GM18951 (cell line): ENCODE measurements at regions not wholly inside any gene's neighbourhood (a gene's known extent, or its start where the extent isn't known, plus 50 kb on each side); places are given as distances from the start of the nearest gene placed in this dataset.

ENCODE experiments used
- POLR2A ChIP-seq: IDR thresholded peaks from 4 replicates; pipeline ENCODE4 v1.6.1; 2011; ENCODE audit warnings: mild to moderate bottlenecking; ENCODE audit not compliant: insufficient read length, insufficient read depth; ENCODE audit errors: extremely low read depth
- in situ Hi-C: fragments of 300-500 bp; cut with MboI; formaldehyde crosslinking; loops from one replicate; pipeline ENCODE4 v1.12.0; 2022; ENCODE audit warnings: low sequenced_read_pairs, mixed read lengths, inconsistent platforms; ENCODE audit not compliant: unreplicated experiment

GRCh38 chr18:65415098-65415497 is 335.7 kb upstream of the CDH7 start:
- in situ Hi-C loops = no loop called here
- TF ChIP-seq POLR2A = no peak

- in situ Hi-C loops = no loop called here
- TF ChIP-seq POLR2A = no peak
Observed at GRCh38 chr18:65414501-65414900, 336.3 kb upstream of the CDH7 start.

- no peak for TF ChIP-seq POLR2A
- in situ Hi-C loops = no loop called here
Observed at GRCh38 chr18:65411061-65411460, 339.8 kb upstream of the CDH7 start.

- in situ Hi-C loops = no loop called here
- TF ChIP-seq POLR2A = no peak
Observed at GRCh38 chr18:65409261-65409660, 341.6 kb upstream of the CDH7 start.

GRCh38 chr18:65403534-65403933 is 347.3 kb upstream of the CDH7 start:
- no peak for TF ChIP-seq POLR2A

GRCh38 chr18:65399091-65399490 is 351.7 kb upstream of the CDH7 start:
- no peak for TF ChIP-seq POLR2A
- in situ Hi-C loops = no loop called here

More at GRCh38 chr18:65403534-65403933, 347.3 kb upstream of the CDH7 start:
- in situ Hi-C loops = no loop called here

- in situ Hi-C loops = no loop called here
Observed at GRCh38 chr18:65398347-65399075, 352.3 kb upstream of the CDH7 start.

GRCh38 chr18:65380986-65381385 is 369.8 kb upstream of the CDH7 start:
- in situ Hi-C loops = no loop called here

More at GRCh38 chr18:65398347-65399075, 352.3 kb upstream of the CDH7 start:
- TF ChIP-seq POLR2A = no peak

GRCh38 chr18:65380571-65380970 is 370.2 kb upstream of the CDH7 start:
- no peak for TF ChIP-seq POLR2A
- in situ Hi-C loops = no loop called here

More at GRCh38 chr18:65380986-65381385, 369.8 kb upstream of the CDH7 start:
- no peak for TF ChIP-seq POLR2A

GRCh38 chr18:65372904-65373303 is 377.9 kb upstream of the CDH7 start:
- in situ Hi-C loops = no loop called here
- TF ChIP-seq POLR2A = no peak

- in situ Hi-C loops = no loop called here
- TF ChIP-seq POLR2A = no peak
Observed at GRCh38 chr18:65365245-65365980, 385.4 kb upstream of the CDH7 start.

- in situ Hi-C loops = no loop called here
- no peak for TF ChIP-seq POLR2A
Observed at GRCh38 chr18:65363911-65364632, 386.7 kb upstream of the CDH7 start.

GRCh38 chr18:65363011-65363410 is 387.8 kb upstream of the CDH7 start:
- no peak for TF ChIP-seq POLR2A
- in situ Hi-C loops = no loop called here
